T1000 (cell line): ENCODE measurements at regions not wholly inside any gene's neighbourhood (a gene's known extent, or its start where the extent isn't known, plus 50 kb on each side); places are given as distances from the start of the nearest gene placed in this dataset.

Experiments used
- DNase-seq: peaks from one replicate; lab custom pipeline; 2025; ENCODE audit warnings: mixed read lengths; lab: John Stamatoyannopoulos, UW

- DNase-seq = no peak
Observed at GRCh38 chr9:16092142-16093091, 539.6 kb downstream of the CCDC171 start.

DNA sequence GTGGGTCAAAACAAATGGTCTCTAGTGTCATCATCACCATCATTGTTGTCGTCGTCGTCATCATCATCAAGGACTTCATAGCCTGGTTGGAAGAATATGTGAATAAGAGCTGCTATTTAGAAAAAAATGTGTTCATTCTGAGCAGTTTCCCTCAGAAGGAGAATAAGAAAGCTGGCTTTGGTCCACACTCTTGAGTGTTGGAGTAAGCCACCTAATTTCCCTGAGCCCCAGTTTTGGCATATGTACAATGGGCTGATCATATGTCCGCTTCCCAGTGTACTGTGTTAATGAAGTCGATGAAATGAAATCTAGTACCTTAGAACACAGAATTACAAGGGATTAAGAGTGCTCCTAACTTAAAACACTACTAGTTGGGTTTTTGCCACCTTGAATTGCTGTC is 545.5 kb downstream of the CCDC171 start:
- DNase-seq = no peak

DNA sequence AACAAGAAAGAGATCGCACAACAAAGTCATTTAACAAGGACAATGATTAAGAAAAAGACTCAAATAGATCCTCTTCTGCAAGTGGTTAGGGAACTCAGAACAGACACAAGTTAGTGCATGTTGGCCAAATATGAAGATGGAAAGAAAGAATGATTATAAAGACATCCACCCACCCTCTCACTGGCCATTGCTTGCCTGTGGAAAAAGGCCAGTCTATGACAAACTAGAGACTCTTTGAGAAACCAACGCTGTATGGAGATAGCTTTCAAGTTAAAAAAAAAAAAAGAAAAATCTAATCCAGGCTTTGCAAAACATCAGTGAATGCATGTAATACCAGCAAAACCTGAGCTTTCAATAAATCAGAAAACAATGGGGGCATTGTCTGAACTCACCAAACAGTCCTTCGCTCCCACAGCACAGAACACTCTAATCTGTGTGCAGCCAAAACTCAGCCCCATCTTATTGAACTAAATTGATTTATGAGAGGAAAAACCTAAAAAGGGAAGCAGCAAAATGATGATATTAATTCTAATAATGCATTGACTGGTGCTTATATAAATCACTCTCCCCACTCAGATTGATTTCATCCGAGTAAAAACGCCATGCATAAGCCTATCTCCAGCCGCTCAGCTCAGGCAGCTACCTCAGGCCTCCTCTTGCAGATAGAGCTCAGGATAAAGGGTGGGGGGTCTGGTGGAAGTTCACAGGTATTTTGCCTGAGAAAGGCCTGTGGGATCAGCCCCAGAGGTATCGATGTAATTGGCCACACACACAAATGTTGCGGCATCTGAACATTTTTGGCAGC is 547.1 kb downstream of the CCDC171 start:
- no peak for DNase-seq

GRCh38 chr9:16100537-16101091 is 547.8 kb downstream of the CCDC171 start:
- DNase-seq = no peak

- no peak for DNase-seq
Observed at GRCh38 chr9:16102154-16102553, 549.3 kb downstream of the CCDC171 start.

DNA sequence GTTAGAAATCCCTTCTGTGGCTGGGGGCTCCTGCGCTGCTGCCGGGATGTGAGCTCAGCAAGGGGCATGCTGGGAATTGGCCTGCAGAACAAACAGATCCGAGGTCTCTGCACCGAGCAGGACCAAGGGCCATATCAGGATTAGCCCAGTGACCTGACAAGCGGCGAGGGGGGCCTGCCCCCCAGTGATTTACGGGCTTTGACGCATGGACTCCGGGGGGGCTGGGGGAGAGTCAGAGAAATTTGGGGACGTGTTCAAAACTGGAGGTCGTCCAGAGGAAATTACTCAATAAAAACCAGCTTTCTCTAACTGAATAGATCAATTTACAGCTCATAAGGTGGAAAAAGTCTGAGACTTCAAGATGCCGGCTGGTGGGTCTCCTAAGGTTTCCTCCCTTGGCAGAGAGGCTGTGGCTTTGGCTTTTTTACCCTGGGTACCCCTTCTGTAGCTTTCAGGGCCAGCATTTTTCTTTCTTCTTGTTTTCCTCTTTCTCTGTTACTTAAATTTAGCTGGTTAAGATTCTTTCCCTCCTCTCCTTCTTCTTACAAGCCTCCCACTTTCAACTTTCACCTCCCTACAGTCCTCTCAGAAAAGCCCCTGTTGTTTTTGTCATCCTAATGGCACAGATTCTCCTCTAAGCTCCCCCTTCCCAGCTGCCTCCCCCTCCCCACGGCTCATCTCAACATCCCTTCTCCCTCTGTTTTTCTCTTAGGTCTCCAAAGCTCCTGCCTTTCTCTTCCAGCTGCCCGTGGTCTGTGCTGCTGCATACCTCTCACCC is 551.0 kb downstream of the CCDC171 start:
- no peak for DNase-seq

- no peak for DNase-seq
Observed at GRCh38 chr9:16105168-16106020, 552.6 kb downstream of the CCDC171 start.

DNA sequence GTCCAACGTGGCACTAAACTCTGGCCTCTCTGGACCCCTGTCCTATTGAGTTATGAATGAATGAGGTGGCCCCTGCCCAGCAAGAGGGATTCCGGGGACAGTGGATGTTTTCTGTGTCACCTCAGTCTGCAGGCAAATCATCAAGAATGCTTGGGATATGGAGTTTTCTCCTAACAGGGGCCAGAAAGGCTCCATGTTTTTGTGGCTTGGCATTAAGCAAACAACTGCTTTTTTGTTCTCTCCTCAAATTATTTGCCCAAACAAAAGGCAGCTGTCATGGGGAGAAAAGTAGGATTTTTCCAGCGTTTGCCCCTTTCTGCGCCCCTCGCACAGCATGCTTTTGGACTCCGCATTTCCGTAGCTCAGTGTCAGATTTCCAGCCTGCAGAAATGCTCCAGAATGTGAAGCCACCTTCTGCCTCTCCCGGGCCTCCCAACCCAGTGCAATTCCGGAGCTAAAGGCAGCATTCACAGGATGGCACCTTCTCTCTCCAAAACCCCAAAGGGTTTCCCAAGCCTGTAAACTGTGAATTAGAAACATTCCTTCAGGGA is 553.3 kb downstream of the CCDC171 start:
- no peak for DNase-seq

- no peak for DNase-seq
Observed at GRCh38 chr9:16112116-16112515, 559.3 kb downstream of the CCDC171 start.

GRCh38 chr9:16115994-16116393 is 563.2 kb downstream of the CCDC171 start:
- DNase-seq = no peak

DNA sequence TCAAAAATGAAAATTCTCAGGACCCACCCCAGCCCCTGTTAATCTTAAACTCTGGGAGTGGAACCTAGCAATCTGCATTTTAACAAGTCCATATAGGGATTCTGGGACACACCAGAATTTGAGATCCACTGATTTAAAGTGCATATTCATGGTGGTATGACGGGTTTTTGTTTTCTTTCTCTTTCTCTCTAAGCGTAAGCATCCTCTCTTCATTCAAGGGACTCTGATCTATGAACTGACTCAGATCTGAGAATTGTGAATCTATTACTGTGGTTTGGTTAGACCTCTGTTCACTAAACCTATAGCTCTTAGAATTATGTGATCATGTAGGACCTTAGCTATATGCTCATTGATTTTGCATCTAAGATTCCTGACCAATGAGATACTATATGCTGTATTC is 565.2 kb downstream of the CCDC171 start:
- no peak for DNase-seq

DNA sequence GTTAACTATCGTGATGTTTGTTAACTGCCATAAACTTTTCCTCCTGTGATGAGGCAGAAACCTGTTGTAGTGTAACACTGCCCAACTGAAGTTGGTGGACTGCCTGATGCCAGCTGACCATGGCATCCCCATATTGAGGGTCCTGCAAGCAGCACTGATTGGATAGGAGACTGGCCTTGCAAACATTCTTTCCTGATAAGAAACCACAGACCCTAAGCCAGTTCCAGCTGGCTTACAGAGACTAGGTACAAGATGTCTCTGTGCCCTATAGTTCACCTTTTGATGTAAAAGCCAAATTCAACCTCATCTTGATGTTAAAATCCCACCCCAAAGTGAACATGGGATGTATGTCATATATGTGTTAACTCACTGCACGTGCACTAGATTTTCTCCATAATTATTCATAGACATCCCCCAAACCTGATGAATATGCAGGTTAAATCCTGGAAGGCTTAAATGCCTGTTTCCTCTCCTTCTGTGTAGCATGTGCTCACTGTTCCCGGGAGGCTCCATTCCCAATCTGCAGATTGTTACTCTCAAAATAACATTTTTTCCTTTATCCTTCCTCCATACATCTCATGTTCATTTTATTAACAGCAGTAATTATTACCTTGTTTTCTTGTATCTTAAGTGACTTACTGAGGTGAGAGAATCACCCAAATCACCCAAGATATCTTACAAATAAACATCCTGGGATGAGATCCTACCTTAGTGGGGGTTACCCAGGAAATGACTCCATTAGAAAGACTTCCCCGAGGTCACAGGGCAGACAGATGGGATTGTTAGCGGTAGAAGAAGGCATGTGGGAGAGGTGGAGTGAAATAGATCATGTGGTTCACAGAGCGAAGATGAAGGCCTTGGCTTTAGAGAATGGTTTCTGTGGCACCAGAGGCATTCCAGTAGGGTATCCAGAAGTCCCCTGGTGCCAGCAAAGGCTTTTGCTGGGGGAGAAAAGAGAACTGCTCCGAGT is 566.7 kb downstream of the CCDC171 start:
- no peak for DNase-seq

DNA sequence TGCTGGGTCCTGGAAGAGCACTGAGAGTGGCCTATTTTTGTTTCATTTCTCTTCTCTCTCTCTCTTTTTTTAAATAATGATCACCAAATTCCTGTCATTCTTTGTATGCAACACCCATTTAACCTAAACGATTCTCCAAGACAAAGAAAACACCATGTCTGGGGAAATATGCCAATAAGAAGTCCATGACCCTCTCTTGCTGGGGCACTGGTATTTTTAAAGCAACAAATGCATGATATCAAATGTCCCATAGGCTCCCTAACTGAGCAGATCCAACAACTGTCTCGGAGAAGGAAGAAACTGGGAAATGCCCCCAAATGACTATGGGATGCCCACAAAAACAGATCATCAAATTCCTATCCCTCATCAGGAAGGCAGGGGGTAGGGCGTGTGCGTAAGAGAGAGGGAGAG is 567.4 kb downstream of the CCDC171 start:
- DNase-seq = no peak

DNA sequence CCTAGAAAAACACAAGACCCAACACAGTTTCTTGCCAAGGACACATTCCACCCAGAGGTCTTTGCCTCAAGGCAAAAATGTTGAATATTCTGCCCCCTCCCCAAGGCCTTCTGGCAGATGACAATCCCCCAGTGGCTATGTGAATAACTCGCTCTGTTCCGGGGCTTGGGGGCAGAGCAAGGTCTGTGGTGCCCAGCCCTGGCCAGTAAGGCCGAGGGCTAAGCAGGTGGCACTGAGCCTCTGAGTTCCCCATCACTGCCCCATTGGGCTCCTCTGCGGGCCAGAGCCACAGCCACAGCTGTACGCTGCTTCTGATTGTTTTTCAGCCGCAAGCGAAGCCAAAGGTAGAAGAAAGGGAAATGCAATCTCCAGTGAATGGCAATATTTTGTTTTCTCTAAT is 567.9 kb downstream of the CCDC171 start:
- no peak for DNase-seq

GRCh38 chr9:16121168-16121567 is 568.3 kb downstream of the CCDC171 start:
- no peak for DNase-seq

DNA sequence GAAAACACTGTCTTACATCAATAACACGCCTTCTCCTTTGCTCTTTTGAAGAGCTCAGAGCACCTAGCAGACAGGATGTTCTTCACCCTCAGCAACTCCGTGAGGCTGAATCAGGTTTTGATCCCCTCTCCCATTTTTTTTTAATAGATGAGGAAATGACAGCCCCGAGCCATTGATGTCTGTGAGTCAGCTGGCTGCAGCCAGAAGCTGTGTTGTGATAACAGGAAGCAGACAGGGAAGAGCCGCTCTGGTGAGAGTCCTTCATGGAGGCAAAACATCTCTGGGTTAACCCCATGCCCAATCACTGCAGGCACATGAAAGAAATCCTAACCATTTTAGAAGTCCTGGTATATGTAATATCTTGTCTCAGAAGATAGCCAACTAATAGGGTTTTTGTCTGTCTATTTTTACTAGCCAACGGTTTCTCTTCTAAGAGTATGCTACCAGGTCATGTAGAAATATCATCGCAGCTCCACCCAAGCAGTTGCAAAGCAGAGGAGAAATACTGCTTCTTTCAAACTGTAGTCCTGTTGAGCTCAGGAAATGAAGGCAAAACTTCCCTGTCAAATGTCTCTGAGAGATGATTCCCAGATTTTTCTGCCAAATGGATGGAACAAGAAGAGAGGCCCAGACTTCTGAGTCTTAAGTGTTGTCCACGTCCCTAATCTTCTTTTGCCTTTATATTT is 568.9 kb downstream of the CCDC171 start:
- DNase-seq = no peak

GRCh38 chr9:16125629-16126028 is 572.8 kb downstream of the CCDC171 start:
- DNase-seq = no peak

DNA sequence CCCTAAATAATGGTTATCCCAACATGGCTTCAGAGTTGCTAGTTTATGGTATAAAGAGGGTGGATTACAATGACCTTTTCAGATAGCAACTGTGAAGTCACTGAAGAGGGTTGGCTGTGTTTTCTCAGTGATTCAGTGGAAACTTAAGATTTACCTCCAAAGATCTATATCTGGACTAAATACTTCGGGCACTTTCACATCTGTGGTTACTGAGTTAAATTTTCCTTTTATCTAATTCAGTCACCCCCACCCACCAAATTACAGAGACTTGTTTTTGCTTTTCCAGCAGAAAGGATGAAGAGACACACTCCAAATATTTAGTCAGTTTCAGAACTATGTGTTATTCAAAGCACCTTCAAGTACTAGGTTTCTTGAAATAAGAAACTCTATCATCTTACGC is 573.2 kb downstream of the CCDC171 start:
- no peak for DNase-seq

- no peak for DNase-seq
Observed at GRCh38 chr9:16128003-16128402, 575.2 kb downstream of the CCDC171 start.
